Myocyte (in vitro differentiated cells): ENCODE measurements at regions not wholly inside any gene's neighbourhood (a gene's known extent, or its start where the extent isn't known, plus 50 kb on each side); places are given as distances from the start of the nearest gene placed in this dataset.

Experiments used
- DNase-seq: peaks from one replicate; pipeline ENCODE4 v3.0.0-alpha.2; 2012; ENCODE audit warnings: low read depth

- peak; percentile 59 for DNase-seq
These were observed 157.9 kb downstream of the TLE3 start for GRCh38 chr15:69939513-69940440.

- DNase-seq = no peak
These were observed 157.0 kb downstream of the TLE3 start for GRCh38 chr15:69940441-69941300.

GRCh38 chr15:69941301-69941605 is 156.5 kb downstream of the TLE3 start:
- no peak for DNase-seq

DNA sequence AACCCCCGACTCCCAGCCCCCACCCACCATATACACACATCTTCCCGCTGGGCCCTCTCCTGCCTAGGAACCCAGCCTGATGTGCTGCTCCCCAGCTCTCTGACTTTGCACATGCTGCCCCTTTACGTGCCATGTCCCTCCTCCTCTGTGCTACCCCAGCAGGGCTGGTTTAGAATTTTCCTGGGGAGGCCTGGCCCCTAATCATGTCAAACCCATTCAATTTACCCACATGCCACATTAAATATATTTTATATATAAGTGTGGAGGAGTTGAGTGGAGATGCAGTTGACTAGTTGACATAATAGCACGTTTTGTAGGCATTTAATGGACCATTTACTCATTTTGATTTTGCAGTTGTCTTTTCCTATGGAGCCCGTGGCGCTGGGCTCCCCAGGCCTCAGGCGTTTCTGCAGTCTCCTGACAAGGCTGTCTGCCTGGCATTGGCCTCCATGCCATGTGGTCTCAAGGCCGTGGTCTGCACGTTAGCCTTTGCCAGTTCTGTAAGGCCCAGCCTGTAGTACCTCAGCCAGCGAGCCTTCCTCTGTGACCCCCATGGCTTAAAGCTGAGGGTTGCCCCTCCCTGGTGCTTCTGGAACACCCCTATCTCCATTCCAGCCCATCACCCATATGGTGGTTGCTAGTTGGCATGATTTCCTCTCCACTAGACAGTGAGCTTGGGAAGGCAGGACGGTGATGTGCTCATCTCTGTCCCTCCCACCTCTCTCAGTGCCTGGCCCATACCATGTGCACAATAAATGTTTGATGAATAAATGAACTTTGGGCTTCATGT is 155.8 kb downstream of the TLE3 start:
- DNase-seq = no peak

DNA sequence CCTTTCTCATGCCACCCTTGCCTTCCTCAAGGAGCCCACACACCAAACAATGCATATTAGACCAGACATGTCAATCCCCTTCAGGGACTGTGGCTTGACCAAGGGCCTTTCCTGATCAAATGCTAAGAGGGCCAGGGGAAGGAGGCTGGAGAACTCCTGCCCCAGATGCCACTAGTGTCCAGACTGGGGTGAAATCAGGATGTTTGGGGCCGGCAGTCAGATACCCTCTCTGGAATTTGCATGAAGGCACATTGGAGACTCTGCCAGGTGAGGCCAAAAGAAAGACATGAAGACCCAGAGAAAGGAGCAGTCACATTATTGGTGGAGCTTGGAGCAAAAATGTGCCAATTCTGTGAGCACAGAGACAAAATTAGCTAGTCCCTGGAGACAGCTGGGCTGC is 154.1 kb downstream of the TLE3 start:
- DNase-seq = no peak

DNA sequence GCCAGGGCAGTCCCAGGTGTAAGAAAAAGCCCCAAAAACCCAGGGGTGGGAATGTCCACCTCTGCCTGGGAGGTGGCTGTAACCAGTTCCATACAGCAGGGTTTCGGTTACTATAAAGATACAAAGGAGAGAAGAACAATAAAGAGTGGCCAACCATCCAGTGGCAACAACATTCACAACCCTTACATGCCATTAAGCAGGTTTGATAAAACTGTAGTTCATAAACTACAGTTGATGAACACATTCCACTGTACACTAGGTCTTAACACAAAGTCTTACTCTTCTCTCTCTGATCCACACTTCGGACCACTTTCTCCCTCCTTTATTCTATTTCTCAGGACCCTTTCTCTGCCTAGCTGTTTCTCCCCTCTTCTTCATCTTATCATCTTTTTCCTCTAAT is 152.0 kb downstream of the TLE3 start:
- no peak for DNase-seq

- no peak for DNase-seq
These were observed 150.8 kb downstream of the TLE3 start for GRCh38 chr15:69946870-69947269.

DNA sequence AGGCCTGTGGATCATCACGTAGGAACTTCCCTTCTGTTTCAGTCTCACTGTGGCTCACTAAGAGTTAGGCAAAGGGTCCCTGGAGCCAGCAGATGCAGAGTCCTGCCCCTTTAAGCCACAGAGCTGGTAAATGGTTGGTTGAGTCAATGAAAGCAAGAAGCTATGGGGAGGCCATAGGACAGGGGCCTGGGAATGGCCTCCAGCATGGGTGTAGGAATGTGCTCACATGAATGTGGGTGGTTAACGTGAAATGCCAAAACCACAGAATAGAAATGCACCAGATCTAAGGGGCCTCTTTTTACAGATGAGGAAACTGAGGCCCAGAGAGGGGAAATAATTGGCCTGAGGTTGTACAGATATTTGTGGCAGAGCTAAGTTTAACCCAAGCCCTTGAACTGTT is 150.3 kb downstream of the TLE3 start:
- DNase-seq = no peak

DNA sequence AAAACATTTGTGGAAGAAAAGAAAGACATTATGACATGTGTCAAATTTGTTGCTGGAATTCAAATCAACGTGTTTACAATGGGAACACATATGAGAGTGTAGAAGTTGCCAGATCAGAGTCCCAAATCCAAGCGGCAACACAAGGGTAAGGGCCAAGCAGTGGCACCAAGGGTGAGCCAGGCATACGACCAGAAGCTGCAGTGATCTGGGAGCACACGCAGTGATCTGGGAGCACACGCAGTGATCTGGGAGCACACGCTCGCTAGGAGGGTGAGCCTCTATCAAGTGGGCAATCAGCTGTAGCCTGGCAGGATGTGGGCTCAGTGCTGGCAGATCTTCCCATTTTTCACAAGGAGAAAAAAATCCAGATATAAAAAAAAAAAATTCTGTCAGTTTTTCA is 148.2 kb downstream of the TLE3 start:
- no peak for DNase-seq

DNA sequence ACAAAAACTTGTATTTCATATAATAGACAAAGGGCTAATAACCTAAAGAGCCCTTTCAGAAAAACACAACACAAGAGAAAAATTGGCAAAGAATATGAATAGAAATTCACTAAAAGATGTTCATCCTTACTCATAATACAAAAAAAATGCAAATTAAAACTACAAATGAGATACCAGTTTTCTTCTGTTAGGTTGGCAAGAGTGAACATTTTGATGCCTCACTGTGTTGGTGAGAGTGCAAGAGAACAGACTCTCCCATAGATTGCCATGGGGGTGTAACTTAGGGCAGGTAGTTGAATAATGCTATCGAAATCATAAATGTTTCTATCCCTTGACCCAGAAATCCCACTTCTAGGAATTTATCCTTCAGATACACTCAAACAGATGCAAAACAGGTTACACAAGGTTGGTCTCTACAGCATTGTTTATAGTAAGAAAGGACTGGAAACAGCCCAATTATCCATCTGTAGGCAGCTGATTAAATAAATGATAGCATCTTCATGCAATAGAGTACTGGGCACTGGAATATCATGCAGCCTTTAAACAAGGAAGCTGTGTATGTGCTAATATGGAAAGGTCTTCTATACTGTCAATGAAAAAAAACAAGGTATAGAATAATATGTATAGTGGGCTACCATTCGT is 146.3 kb downstream of the TLE3 start:
- DNase-seq = no peak

DNA sequence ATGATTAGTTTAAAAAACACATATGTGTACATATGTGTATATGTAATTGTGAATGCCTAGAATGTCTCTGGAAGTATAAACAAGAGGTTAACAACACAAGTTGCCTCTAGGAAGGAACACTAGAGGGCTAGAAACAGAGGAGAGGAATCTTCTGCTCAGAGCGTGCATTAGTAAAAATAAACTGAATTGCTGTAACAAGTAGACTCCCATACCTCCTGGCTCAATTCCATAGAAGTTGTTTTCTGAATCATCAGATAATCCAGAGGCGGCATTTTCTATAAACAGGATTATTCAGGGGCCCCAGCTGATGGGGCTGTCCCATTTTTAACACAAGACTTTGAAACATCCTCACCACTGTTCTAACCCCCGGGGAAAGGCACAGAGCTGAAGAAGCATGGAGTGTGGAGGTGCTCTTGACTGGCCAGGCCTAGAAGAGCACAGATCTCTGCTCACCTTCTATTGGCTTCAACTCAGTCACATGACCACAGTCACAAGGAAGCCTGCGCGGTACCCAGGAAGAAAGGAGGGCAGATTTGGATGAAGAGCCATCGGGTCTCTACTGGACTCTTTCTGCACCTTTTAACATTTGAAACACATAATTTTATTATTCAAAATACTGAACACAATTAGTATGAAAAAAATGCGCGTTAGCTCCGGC is 145.7 kb downstream of the TLE3 start:
- no peak for DNase-seq

DNA sequence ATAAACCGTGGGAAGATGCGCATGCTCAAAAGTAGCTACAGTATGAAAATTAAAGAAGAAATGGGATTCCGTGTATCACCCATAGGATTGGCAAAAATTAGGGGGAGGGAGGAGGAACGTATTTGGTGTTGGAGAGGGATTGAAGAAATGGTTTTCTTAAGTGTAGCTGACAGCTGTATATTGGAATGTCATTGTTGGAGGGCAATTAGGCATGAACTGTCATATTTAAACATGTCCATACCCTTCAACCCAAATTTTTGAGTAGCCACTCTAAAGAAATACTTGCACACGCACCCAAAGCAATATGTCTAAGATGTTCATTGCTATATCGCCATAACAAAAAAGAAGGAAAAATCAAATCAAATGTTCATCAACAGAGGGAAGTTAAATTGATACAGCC is 144.7 kb downstream of the TLE3 start:
- no peak for DNase-seq

DNA sequence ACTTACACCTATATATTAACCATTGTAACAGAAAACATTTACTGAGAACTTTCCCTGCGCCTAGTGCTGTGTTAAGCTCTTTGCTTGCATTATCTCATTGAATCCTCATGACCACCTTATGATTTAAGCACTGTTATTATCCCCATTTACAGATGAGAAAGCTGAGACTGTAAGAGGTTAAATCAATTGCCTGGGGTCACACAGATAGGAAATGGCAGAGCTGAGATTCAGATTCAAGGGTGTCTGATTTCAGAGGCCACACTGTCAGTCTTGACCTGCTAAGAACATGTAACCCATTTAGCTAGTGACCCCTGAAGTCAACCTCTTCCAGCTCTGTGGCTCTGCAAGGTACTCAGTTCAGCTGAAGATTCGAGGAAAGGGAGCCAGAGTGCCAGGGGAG is 143.9 kb downstream of the TLE3 start:
- no peak for DNase-seq

DNA sequence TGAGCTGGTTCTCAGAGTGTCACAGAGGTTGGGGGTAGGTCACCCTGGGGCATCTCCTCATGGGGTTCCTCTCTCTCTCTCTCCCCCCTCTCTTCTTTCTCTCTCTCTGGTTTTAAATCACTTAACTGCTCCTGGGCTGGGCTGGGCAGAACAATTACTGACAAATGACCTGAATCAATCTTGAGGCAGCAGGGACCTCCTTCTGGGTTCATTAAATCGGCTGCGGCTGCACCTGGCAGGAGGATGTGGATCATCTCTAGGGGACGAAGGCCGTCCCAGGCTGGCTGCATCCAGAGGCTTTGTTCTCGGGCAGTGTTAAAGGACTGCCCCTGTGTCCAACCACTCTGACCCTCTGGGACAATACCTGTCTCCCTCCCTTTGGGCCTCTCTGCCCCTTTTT is 143.1 kb downstream of the TLE3 start:
- DNase-seq = no peak

DNA sequence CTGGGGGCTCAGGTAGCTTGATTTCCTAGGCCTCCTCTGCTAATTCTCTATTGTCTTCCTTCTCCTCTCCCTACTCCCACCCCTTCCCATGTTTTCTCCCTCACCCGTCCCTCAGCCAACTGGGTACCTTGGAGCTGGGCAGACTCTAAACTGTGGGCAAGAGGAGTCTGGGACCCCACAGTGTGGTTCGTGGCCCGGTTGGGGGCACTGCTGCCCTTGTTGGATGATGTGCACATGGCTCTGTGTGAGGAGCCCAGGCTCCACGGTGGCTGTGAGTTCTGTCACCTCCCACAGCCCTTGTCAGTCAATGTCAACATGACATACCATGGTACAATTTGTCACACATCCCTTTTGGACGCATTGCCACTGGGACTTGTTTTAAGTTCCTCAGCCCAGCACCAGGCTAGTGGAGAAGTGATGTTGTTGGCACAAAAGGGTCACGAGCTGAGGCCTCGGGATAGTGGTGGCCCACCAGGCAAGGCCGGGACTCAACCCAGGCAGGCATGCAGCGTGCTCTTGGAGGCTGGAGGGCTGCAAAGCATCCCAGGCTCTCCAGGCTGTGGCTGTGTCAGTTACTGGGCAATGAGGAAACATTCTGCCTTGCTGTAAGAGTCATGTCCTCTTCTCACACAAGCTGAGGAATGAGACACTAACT is 142.3 kb downstream of the TLE3 start:
- DNase-seq = no peak

GRCh38 chr15:69956417-69956816 is 141.3 kb downstream of the TLE3 start:
- no peak for DNase-seq

- no peak for DNase-seq
These were observed 140.5 kb downstream of the TLE3 start for GRCh38 chr15:69957175-69957574.

- no peak for DNase-seq
These were observed 139.1 kb downstream of the TLE3 start for GRCh38 chr15:69958496-69959084.

DNA sequence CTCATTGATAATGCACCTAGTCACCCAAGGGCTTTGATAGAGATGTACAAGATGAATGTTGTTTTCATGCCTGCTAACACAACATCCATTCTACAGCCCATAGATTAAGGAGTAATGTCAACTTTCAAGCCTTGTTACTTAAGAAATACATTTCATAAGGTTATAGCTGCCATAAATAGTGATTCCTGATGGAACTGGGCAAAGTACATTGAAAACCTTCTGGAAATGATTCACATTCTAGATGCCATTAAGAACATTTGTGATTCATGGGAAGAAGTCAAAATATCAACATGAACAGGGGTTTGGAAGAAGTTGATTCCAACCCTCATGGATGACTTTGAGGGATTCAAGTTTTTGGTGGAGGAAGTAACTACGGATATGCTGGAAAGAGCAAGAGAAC is 135.2 kb downstream of the TLE3 start:
- DNase-seq = no peak

DNA sequence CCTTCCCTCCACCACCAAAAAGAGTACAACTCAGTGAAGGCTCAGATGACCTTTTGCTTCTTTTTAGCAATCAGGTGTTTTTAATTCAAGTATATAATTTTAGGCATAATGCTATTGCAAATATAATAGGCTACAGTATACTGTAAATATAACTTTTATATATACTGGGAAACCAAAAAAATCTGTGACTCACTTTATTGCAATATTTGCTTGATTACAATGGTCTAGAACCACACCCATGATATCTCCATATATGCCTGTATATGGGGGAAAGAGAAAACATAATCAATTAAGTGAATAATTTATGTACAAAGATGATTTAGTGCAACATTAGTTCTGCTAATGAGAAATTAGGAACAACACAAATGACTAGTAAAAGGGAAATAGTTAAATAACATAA is 134.3 kb downstream of the TLE3 start:
- DNase-seq = no peak
